ENCODE measurements at regions not wholly inside any gene's neighbourhood (a gene's known extent, or its start where the extent isn't known, plus 50 kb on each side); places are given as distances from the start of the nearest gene placed in this dataset.

DNA sequence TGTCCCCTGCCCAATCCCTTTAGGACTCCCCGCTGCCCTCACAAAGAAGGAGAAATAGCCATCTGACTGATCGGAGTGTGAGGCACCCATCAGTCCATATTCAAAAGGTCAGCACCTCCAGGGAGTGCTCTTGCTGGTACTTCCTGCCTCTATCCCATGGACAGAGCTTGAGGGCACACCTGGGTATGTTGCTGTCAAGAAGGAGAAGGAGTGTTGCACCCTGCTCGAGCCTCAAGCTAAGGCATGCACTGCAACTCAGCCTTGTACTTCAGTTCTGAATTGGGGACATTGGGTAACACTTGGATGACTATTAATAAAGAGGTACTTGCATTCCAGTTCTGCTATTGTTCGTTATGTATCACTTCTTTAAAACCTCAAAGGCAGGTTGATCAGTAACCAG lies 190.3 kb upstream of the ZC3H12A start:
- DNase-seq: no peak

DNA sequence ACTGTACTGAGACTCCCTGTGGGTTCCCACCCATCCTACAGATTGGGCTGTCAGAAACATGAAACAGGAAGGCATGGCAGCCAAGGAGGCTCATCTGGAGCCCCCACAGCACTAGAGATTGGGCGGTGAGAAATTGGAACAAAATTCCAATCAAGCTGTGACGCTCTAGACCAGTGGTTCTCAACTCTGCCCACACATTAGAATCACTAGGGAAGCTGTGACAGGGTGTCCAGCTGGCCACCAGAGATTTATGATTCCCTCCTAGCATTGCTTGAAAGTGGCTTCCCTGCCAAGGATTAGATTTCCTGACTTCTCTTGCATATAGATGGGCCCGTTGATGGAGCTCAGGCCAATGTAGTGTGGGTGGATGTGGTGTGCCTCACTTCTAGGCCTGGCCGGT lies 187.5 kb upstream of the ZC3H12A start:
- no peak for DNase-seq

DNA sequence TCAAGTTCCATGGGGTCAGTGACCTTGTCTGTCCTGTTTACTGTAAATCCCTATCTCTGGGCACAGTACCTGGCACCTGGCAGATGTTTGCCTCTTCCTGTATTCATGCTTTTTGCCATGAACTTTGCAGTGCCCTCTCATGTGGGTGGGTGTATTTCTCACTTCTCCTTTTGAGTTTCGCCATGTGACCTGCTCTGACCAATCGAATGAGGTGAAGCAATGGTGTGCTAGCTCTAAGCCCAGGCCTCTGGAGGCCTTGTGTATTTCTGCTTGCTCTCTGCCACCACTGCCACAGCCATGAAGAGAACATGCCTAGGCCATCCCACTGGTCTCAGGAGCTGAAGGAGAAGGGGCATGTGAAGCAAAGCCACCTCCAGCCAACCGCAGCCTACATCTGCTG lies 185.5 kb upstream of the ZC3H12A start:
- DNase-seq: no peak

DNA sequence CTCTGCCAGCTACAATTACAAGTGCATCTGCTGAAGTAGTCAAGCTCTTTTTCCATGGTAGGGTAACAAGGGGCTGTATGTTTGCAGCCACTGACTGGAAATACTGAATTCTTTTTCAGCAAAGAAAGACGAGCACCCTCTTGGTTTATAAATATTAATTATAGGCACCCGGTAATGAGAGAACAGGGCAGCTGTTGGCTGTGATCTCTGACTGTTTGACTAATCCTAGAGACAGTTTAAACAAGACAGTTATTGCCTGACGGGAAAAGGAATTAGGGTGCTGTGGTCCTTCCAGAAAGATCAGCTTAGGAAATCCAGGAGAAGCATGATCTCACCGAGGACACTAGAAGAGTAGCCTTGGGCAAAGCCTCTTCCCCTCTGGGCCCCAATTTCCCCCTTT lies 183.7 kb upstream of the ZC3H12A start:
- DNase-seq: peak; percentile 28

GRCh38 chr1:37292789-37293188 lies 181.6 kb upstream of the ZC3H12A start:
- no peak for DNase-seq

GRCh38 chr1:37294096-37294495 lies 180.3 kb upstream of the ZC3H12A start:
- no peak for DNase-seq

DNA sequence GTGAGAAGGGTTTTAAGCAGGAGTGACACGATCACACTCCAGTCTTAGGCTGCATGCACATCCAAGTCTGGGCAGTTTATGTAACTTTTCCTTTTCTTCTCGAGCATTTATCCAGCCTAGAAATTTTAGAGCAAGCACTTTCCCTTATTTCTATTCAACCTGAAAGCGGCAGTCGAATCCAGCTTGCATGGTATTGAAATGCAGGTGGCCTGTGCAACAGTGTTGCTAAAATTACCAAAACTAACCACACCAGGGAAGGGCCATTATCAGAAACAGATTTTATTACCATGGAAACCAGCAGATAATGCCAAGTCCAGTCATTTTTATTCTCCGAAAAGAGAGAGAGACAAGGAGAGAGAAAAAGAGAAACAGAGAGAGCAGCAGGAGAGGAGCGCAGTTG lies 179.9 kb upstream of the ZC3H12A start:
- DNase-seq: no peak

DNA sequence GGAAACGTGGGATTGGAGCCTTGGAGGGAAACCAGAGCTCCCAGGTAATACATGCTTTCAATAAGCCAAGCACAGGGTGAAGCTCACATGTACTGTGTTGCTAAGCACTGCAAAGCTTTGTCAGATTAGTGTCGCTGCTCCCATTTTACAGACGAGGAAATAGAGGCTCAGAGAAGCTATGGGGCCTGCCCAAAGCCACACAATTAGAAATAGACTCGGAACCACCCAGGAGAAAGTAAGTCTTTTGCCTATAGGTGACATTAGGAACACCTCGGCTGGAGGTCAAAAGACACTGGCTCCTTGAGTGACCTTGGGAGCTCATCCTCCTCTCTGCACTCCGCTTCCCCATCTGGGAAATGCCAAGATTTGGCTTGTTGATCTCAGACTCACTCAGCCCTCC lies 175.6 kb upstream of the ZC3H12A start:
- DNase-seq: no peak

DNA sequence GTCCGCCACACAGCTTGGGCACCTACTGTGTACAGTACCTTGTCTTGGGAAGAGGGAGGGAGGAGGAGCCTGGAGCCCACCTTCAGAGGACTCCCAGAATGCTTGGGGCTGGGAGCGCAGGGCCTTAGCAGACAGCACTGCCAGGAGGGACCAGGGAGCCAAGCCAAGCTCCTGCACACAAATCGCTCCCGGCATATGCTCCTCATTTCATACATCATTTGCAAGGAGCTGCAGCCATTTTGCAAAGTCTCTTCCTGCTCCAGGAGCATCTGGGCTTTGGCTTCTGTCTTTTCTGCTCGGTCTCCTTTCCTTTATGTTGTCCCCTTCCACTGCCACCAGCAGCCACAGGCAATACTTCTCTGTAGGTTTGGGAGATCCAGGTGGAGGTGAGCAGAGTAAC lies 175.2 kb upstream of the ZC3H12A start:
- DNase-seq: no peak

- DNase-seq: peak; percentile 33
Observed at GRCh38 chr1:37303884-37304574, 170.4 kb upstream of the ZC3H12A start.

DNA sequence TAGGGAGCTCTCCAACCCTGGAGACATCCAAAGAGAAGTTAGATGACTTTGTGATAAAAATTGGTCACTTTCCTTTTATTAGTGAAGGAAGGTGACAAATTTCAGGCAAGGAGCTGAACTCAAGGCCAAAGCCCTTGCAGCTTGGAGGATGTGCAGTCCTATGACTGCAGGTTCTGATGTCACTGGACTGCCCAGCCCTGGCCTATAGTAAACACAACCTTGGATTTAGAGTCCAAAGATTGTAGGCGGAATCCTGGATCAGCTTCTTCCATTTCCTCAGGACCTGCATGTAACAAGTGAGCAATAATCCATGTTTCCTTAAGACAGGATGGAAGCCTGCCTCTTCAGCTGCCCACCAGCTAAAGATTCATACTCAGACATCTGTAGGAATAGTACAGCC lies 169.3 kb upstream of the ZC3H12A start:
- DNase-seq: no peak

DNA sequence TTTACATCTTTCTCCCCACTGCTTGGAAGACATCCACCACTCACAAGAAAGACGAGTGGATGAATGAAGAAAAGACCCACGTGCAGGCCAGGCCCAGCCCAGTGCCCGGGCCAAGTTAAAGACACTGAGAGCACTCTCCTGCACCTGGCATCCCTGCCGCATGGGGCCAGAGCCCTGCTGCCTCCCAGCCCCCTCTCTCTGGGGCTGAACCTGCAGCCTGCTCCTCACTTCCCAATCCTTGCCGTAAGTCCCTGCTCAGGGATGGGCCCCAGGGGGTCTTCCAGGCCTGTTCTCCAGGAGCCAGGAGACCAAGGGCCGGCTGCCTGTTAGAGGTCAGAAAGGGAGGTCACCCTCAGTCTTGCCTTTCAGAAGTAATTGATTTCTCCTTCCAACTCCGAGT lies 168.5 kb upstream of the ZC3H12A start:
- peak; percentile 61 for DNase-seq

DNA sequence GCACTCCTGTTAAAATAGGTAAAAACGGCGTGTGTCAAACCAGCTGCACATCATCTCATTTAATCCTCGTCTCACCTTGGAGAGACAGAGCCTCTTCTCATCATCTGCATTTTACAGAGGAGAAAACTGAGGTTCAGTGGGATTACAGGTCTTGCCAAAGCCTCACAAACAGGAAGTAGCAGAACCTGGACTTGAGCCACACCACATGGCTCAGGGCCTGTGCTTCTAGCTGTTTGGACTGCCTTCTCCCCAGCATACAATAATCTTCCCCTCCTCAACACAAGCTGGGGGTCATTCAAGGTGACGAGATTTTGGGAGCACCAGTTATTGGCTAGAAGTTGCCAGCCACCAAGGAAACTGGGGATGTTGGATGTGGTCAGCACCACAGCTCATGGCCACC lies 167.9 kb upstream of the ZC3H12A start:
- DNase-seq: peak; percentile 26

DNA sequence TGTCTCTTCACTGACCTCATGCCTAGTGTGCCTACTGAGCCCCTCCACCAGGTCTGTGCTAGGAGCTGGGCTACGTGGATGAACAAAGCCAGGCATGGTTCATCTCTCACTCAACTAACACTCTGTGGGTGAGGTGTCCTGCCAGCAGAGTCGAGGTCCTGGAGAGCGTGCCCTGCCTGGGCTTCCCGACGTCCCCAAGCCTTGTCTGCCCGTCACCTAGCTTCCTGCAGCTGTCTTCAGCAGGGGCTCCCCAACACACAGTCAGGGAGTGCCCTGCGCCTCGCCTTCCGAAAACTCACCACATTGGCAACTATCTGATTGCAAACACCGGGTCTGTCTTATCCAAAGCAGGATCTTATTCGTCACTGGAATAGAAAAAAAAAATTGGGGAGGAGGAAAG lies 167.5 kb upstream of the ZC3H12A start:
- no peak for DNase-seq

GRCh38 chr1:37308031-37308960 lies 166.1 kb upstream of the ZC3H12A start:
- no peak for DNase-seq

DNA sequence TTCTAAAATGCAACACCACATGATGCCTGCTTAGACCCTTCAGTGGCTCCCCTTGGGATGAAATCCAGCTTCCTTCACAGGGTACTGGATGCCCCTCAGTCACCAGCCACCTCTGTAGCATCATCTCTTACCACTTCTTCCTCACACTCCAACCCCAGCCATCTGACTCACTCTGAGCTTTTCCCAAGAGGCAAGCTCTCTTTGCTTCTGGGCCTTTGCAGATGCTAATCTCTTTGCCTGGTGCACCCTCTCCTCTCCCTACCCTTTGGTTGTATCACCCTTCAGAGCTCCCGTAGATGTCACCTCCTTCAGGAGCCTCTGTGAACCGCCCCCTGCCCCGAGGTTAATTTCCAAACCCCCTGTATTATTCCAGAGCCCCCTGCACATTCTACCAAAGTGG lies 164.8 kb upstream of the ZC3H12A start:
- DNase-seq: no peak

- DNase-seq: no peak
Observed at GRCh38 chr1:37310064-37310463, 164.3 kb upstream of the ZC3H12A start.

GRCh38 chr1:37315371-37315846 lies 159.0 kb upstream of the ZC3H12A start:
- DNase-seq: peak; percentile 94

- peak; percentile 42 for DNase-seq
Observed at GRCh38 chr1:37317870-37318467, 156.4 kb upstream of the ZC3H12A start.

- DNase-seq: no peak
Observed at GRCh38 chr1:37318490-37318889, 155.9 kb upstream of the ZC3H12A start.

DNA sequence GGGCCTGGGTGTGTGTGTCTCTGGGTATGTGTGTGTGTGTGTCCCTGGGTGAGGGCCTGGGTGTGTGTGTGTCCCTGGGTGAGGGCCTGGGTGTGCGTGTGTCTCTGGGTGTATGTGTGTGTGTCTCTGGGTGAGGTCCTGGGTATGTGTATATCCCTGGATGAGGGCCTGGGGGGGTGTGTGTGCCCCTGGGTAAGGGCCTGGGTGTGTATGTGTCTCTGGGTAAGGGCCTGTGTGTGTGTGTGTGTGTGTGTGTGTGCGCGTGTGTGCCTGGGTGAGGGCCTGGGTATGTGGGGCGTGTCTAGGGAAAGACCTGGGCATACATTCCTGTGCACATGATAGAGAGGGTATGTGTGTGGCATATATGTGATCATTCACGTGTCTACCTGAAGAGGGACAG lies 155.1 kb upstream of the ZC3H12A start:
- no peak for DNase-seq

DNA sequence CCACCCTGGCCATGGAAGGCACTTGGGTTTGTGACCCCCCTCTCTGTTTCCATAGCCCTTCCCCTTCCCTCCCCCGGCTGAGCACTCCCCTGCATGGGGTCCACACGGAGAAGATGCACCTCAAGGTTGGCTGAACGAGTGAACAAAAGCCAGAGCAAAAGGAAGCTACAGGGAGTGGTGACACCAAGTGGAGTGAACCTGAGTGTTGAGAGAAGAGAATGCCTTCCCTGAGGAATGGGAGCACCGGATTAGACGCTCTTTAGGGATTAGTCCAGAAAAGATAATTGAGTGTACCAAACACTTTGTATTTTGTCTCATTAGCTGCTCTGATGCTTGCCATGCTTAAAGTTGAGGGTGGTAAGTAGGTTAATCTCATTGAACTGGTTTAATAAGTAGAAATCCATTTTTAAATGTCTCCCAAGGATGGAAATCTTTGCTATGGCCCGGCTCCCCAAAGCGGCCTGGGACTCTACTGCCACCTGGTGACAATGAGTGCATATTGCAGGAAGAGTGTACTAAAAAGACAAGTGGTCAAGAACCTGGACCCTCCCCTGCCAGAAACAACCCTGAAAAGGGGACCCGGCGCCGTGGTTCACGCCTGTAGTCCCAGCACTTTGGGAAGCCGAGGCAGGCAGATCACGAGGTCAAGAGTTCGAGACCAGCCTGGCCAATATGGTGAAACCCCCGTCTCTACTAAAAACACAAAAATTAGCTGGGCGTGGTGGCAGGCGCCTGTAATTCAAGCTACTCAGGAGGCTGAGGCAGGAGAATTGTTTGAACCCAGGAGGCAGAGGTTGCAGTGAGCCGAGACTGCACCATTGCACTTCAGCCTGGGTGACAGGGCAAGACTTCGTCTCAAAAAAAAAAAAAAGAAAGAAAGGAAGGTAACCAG lies 150.6 kb upstream of the ZC3H12A start:
- peak; percentile 9 for DNase-seq

- DNase-seq: peak; percentile 81
Observed at GRCh38 chr1:37325010-37325409, 149.4 kb upstream of the ZC3H12A start.

Data from NCI-H69 (cell line).